GM18502 (cell line): ENCODE measurements at regions not wholly inside any gene's neighbourhood (a gene's known extent, or its start where the extent isn't known, plus 50 kb on each side); places are given as distances from the start of the nearest gene placed in this dataset.

Experiments
- ATAC-seq: cut with Tn5 transposase; IDR thresholded peaks from one replicate; pipeline ENCODE4 v1.9.1; 2021; ENCODE audit warnings: mild to moderate bottlenecking; ENCODE audit not compliant: unreplicated experiment, poor library complexity

DNA sequence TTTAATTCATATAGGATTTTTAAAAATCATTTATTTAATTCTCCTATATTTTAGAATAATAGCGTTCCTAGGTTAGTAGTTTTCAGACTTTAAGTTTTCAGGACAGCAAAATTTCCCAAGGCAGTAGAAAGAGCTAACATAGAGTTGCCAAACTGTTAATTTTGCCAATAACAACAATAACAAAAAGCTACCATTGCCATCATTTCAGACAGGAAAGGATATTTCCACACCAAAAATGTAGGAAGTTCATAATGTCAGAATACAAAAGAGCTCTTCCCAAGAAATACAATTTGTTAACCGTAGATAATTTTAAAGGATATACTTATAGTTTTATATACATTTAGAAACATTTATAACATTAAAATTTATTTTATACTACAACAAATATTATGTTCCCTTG lies 81.4 kb upstream of the EEA1 start:
- ATAC-seq, result no peak

DNA sequence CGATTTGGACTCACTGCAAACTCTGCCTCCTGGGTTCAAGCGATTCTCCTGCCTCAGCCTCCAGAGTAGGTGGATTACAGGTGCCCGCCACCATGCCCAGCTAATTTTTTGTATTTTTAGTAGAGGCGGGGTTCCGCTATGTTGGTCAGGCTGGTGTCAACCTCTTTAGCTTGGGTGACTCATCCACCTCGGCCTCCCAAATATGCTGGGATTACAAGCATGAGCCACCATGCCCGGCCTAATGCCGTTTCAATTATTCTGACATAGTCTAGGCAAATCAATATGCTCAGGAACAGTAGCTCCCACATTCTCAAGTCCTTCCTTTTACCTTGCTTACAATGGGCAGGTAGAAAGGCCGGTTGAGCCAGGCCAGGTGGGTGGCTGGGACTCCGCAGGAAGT lies 82.0 kb upstream of the EEA1 start:
- ATAC-seq, result no peak

- ATAC-seq, result no peak
Measured at GRCh38 chr12:93015871-93016751, 87.0 kb upstream of the EEA1 start.

GRCh38 chr12:93016752-93017350 lies 87.8 kb upstream of the EEA1 start:
- no peak for ATAC-seq

DNA sequence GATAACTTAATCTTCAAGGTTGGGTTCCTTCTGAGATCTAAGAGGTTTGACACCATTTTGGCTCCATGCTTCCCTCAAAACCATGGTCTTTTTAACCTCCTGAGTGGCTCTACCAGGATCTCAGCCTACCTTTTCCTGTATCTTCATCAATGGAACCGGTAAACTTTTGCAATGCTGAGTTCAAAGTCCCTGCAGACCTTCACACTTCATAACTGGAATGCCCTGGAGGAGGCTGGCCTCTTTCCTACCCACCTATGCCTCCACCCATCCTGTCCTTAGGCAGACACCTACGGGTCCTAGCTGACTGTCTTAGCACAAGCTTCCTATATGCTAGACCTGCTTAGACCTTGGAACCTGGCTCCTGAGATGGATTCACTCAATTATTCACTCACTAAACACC lies 89.5 kb upstream of the EEA1 start:
- no peak for ATAC-seq

DNA sequence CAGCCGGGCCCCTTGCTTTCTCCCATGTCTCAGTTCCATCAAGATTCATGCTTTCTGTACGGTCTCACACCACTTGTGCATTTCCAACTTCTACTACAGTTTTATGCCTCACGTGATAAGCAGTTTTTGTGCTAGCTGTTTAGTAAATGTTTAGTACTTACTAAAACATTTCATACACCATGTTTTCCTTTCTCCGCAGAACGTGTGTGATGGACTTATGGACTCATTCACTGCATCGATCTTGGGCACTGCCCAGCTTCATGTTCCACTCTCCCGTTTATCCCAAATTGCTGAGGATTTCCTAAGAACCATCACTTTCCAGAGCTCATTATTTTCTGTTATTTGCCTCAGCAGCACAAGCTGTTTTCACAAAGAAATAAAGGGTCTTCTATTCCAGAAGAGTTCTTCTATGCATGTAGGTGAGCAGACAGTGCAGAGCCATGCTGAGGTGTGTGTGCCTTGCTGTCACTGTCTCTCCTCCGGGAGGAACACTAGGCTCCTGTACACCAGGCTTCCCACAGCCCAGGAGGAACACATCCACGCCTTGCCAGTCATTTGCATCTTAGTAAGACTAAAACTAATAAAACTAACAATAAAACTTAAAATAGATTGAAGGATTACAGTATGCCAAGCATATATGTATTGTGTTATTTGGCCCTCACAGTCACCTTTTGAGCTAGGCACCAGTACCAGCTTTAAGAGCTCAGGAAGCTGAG lies 90.3 kb upstream of the EEA1 start:
- ATAC-seq, result no peak

GRCh38 chr12:93019975-93020630 lies 91.0 kb upstream of the EEA1 start:
- no peak for ATAC-seq

DNA sequence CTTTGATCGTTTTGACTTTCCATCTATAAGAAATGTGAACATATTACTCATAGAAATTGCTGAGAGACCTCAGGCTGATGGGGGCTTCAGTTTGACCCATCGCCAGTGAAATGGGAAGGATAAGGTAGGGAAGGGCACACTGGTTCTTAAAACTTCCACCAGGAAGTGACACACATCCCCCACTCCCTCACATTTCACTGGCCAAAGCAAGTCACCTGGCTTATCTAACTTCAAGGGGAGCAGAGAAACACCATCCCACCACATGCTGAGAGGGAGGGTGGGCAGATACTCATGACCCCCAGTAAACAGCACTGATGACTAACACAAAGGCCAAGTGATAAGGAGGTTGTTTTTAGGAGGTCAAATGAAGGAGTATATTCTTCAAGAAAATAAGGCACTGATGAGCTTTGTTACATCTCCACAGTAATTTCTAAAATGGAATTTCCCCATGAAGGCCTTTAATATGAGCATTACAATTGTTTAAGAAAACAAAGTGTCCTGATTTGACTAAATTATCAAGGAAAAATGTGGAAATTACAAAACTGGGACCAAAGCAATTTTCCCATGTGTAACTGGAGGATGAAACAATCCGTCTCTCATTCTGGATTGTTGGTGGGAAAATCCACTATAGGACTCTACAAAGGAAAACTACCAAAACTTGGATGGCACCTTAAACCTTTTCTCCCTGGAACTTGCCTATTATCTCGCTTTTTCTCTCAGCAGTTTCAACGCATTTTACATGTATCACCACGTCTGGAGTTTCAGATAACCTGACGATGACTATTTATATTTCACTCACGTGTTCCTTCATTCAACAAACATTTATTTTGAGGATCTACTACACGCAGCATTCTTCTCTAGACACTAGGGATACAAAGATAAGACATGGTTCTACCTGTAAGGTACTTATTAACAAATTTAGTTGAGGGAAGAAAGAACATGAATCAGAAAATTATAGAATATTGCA lies 91.8 kb upstream of the EEA1 start:
- no peak for ATAC-seq

DNA sequence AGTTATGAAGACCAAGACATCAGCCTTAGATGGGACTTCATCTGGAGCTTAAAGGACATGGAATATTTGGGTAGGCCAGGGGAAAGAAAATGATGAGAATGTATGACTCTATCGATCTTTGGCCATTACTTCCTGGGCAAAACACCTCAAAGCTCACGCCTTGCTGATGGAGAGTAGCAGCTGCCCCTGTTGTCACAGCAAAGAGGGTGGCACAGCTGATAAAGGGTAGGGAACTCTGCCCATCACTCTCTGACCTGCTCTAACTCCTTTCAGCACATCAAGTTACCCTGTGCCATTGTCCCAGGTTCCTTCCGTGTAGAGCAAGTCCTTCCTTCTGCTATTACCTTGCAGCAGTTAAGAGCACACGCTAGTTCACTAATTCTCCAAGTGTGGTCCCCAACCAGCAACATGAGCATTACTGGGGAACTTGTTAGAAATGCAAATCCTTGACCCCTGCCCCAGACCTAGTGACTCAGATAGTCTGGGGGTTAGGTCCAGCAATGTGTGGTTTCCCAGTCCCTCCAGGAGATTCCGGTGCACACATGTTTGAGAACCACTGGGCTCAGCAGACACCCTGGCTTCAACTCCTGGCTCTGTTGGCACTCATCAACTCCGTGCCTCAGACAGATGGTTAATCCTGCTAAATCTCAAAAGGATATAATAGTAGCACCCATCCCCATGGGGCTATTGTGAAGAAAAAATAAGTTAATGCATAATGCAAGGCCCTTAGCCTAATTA lies 93.7 kb upstream of the EEA1 start:
- ATAC-seq, result no peak

- ATAC-seq, result peak; percentile 61
Measured at GRCh38 chr12:93025145-93026103, 96.3 kb upstream of the EEA1 start.

DNA sequence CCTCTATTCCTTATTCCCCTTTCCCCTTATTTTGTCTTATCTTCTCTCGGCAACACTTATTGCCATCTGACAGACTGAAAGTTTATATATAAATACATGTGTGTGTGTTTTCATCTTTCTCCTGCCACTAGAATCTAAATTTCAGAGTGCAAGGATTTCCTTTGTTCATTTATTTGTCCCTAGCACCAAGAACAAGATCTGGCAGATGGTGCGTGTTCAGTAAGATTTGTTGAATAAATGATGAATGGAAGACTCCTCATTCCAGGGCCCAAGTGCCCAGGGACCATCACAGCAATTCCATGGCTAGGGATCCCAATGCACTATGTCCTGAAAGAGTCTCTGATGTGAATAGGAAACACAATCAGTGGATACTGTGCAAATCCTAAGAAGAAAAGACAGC lies 97.9 kb upstream of the EEA1 start:
- ATAC-seq, result no peak

DNA sequence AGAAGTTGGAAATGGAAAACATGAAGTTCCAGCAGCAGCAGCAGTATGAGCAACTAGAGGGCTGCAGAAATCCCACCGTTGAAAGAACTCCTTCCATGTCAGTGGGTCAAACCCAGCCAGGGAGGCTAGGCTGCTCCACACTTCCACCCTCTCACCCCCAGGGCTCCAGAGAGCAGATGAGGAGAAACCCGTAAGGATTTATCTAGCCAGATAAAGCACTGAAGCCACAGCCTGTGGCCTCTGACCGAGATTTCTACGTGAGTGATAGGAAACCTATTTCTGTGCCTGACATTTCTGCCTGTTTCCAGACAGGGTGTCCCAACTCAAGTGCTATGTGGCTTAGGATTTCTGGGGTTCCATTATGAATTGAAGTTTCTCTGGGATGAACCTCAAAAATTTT lies 100.0 kb upstream of the EEA1 start:
- no peak for ATAC-seq

DNA sequence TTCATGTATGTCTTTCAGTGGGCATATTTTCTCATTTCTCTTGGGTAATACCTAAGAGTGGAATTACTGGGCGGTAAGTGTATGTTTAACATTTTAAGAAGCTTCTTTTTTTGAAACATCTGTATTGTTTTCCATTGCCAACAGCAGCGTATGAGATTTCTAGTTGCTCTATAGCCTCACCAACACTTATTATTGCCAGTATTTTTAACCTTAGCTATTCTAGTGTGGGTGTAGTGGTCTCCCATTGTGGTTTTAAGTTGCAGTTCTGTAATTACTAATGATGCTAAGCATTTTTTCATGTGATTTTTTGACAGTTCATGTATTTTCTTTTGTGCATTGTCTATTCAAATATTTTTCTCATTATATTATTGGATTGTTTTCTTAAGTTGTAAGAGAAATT lies 101.9 kb upstream of the EEA1 start:
- no peak for ATAC-seq

GRCh38 chr12:93032758-93033157 lies 103.7 kb upstream of the EEA1 start:
- ATAC-seq, result no peak

- no peak for ATAC-seq
Measured at GRCh38 chr12:93033948-93034347, 104.9 kb upstream of the EEA1 start.

DNA sequence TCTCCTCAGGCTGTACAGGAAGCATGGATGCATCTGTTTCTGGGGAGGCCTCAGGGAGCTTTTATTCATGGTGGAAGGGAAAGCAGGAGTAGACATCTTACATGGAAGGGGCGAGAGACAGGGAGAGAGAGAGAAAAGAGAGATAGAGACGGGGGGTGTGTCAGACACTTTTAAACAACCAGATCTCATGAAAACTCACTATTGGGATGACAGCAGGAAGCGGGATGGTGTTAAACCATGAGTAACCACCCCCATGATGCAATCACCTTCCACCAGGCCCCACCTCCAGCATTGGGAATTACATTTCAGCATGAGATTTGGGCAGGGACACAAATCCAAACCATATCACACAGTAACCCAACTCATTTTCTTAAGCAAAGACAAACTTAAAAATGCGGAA lies 110.0 kb upstream of the EEA1 start:
- ATAC-seq, result no peak

DNA sequence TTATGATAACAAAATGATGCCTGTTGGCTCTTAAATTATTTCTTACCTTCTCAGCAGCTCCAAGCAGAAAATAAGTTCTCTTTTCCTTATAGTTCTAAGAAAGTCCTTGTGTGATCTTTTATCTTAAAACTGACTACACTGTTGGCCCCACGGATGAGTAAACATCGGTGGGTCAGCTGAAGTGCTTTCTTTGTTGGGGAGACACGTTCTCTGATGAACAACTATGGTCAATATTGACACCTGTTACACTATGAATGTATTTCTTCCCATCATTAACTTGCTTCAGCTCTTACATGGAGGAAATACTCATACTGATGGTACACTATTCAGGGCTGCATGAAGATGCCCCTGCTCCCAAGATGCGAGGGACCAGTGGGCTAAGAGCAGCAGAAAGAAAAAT lies 110.8 kb upstream of the EEA1 start:
- no peak for ATAC-seq

DNA sequence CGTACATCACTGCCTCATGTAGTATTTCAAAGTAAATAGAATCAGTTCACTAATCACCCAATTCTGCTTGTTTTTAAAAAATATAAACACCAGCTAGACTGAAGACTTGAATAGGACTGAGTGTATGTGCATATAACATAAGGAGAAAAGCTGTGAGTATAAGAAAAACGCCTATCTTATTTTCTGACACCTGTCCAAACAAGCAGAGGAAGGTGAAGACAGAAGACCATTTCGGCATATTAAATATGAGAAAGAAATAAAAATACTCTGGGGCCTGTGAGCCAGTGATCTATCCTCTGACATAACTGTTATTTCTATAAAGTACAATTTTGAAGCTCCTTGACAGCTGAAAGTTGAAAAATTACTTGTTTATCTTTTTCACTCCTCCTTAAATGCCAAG lies 111.3 kb upstream of the EEA1 start:
- ATAC-seq, result no peak
